H1 (cell line): ENCODE measurements at regions not wholly inside any gene's neighbourhood (a gene's known extent, or its start where the extent isn't known, plus 50 kb on each side); places are given as distances from the start of the nearest gene placed in this dataset.
A peak's percentile ranks its signal among the peaks of the same experiment; 100 is the strongest.

Experiments
- CTCF ChIA-PET: fragments of 300-600 bp; sonication (Branson Sonifier 250); formaldehyde crosslinking; loops from one replicate; lab custom pipeline; 2021; ENCODE audit not compliant: partially characterized antibody; lab: Charles Lee
- POLR2A ChIA-PET: fragments of 300-600 bp; sonication (Branson Sonifier 250); formaldehyde crosslinking; loops from one replicate; lab custom pipeline; 2021; ENCODE audit warnings: inconsistent platforms; ENCODE audit not compliant: partially characterized antibody; lab: Charles Lee
- DNase-seq, 2 experiments: peaks; one replicate each; pipeline versions ENCODE4 v3.0.0 to v3.0.0-alpha.2; 2010 to 2022; ENCODE audit warnings: low spot score in 2 of 2, low read depth in 1 of 2, mixed read lengths in 1 of 2
- FAIRE-seq: peaks from 2 replicates; lab custom pipeline; 2011; peaks lifted over from hg19 to GRCh38; lab: Jason Lieb, UNC
- H2AFZ ChIP-seq: 2 replicates; pipeline ENCODE4 v1.8.1; 2012; ENCODE audit warnings: low read length, inconsistent platforms
- H2AK5ac ChIP-seq: 2 replicates; pipeline ENCODE4 v1.6.1; 2013; ENCODE audit warnings: low read depth, low read length
- H2BK120ac ChIP-seq: replicated peaks from 2 replicates; pipeline ENCODE3; 2013; ENCODE audit warnings: low read depth, low read length, inconsistent platforms
- H2BK12ac ChIP-seq: 2 replicates; pipeline ENCODE4 v1.6.1; 2013; ENCODE audit warnings: low read depth, low read length
- H2BK15ac ChIP-seq: 2 replicates; pipeline ENCODE4 v1.6.1; 2013; ENCODE audit warnings: low read length
- H2BK20ac ChIP-seq: 2 replicates; pipeline ENCODE4 v1.6.1; 2013; ENCODE audit warnings: low read length
- H2BK5ac ChIP-seq: 2 replicates; pipeline ENCODE4 v1.6.1; 2013; ENCODE audit warnings: low read depth, low read length
- H3K14ac ChIP-seq: 2 replicates; pipeline ENCODE4 v1.6.1; 2013; ENCODE audit warnings: inconsistent platforms; ENCODE audit not compliant: insufficient read length
- H3K18ac ChIP-seq: 2 replicates; pipeline ENCODE4 v1.6.1; 2013; ENCODE audit warnings: low read length; ENCODE audit errors: extremely low read depth
- H3K23ac ChIP-seq: 2 replicates; pipeline ENCODE4 v1.6.1; 2013; ENCODE audit warnings: inconsistent platforms; ENCODE audit not compliant: insufficient read length
- H3K23me2 ChIP-seq: 2 replicates; pipeline ENCODE4 v1.6.1; 2013; ENCODE audit warnings: low read depth, low read length
- H3K27ac ChIP-seq: 2 replicates; pipeline ENCODE4 v1.6.1; 2011; ENCODE audit warnings: low read depth, low read length, inconsistent platforms
- H3K27me3 ChIP-seq, 4 experiments: replicated peaks in 1 of 4; 1 replicate in 1 of 4; 2 replicates in 3 of 4; pipeline versions ENCODE4 v1.6.1 to v1.8.1; 2011 to 2013; ENCODE audit warnings: low read length in 3 of 4, mild to moderate bottlenecking in 3 of 4, inconsistent platforms in 2 of 4, mixed read lengths in 2 of 4, moderate library complexity in 1 of 4; ENCODE audit not compliant: control insufficient read depth in 3 of 4, insufficient read depth in 3 of 4; ENCODE audit errors: extremely low read depth in 1 of 4
- H3K36me3 ChIP-seq, 4 experiments: 2 replicates each; pipeline versions ENCODE4 v1.6.1 to v1.8.1; 2011 to 2013; ENCODE audit warnings: mild to moderate bottlenecking in 4 of 4, low read length in 3 of 4, moderate library complexity in 2 of 4, control low read depth in 1 of 4, inconsistent platforms in 1 of 4; ENCODE audit not compliant: insufficient read depth in 4 of 4, control insufficient read depth in 2 of 4
- H3K4ac ChIP-seq: replicated peaks from 2 replicates; pipeline ENCODE3; 2013; ENCODE audit warnings: low read length, low read depth, mixed read lengths, inconsistent platforms; ENCODE audit not compliant: insufficient read length
- H3K4me1 ChIP-seq, 4 experiments: replicated peaks in 1 of 4; 1 replicate in 1 of 4; 2 replicates in 3 of 4; pipeline versions ENCODE4 v1.6.1 to v1.8.1; 2011 to 2013; ENCODE audit warnings: low read length in 3 of 4, inconsistent platforms in 2 of 4, mixed read lengths in 1 of 4; ENCODE audit not compliant: insufficient read depth in 4 of 4, control insufficient read depth in 3 of 4
- H3K4me2 ChIP-seq, 2 experiments: 2 replicates each; pipeline versions ENCODE4 v1.6.1 to v1.8.1; 2011 to 2013; ENCODE audit warnings: low read depth in 2 of 2, low read length in 2 of 2, control low read depth in 1 of 2, inconsistent platforms in 1 of 2, mild to moderate bottlenecking in 1 of 2; ENCODE audit not compliant: insufficient read depth in 1 of 2
- H3K4me3 ChIP-seq, 4 experiments: fragments of 200-600, 300-600 bp in 1 of 4; sonication (generic), shearing (Covaris generic), sonication (Bioruptor Twin) in 1 of 4; 2 replicates each; pipeline versions ENCODE4 v1.5.1 to v1.8.1; 2011 to 2016; ENCODE audit warnings: low read length in 4 of 4, low read depth in 3 of 4, control low read depth in 2 of 4, inconsistent platforms in 2 of 4, mild to moderate bottlenecking in 2 of 4, mixed read lengths in 1 of 4, moderate library complexity in 1 of 4; ENCODE audit not compliant: insufficient read depth in 2 of 4; ENCODE audit errors: extremely low read depth in 1 of 4
- H3K56ac ChIP-seq: replicated peaks from 2 replicates; pipeline ENCODE3; 2013; ENCODE audit warnings: low read depth, mild to moderate bottlenecking, mixed read lengths, low read length, inconsistent platforms; ENCODE audit not compliant: insufficient read length
- H3K79me1 ChIP-seq: 2 replicates; pipeline ENCODE4 v1.6.1; 2013; ENCODE audit warnings: low read depth, low read length, control low read depth
- H3K79me2 ChIP-seq, 2 experiments: 2 replicates each; pipeline versions ENCODE4 v1.6.1 to v1.8.1; 2012 to 2013; ENCODE audit warnings: low read length in 2 of 2, mild to moderate bottlenecking in 2 of 2, inconsistent platforms in 1 of 2; ENCODE audit not compliant: insufficient read depth in 2 of 2, control insufficient read depth in 1 of 2
- H3K9ac ChIP-seq, 4 experiments: replicated peaks in 1 of 4; 1 replicate in 1 of 4; 2 replicates in 3 of 4; pipeline versions ENCODE4 v1.6.1 to v1.8.1; 2011 to 2013; ENCODE audit warnings: low read depth in 3 of 4, low read length in 3 of 4, control low read depth in 2 of 4, mild to moderate bottlenecking in 2 of 4, moderate library complexity in 2 of 4, inconsistent platforms in 1 of 4; ENCODE audit errors: extremely low read depth in 1 of 4
- H3K9me3 ChIP-seq, 2 experiments: 2 replicates each; pipeline versions ENCODE4 v1.6.1 to v1.8.1; 2012 to 2013; ENCODE audit warnings: mild to moderate bottlenecking in 2 of 2, moderate library complexity in 2 of 2, control low read depth in 1 of 2, inconsistent platforms in 1 of 2, low read depth in 1 of 2, low read length in 1 of 2, mixed read lengths in 1 of 2; ENCODE audit not compliant: insufficient read depth in 2 of 2
- H4K20me1 ChIP-seq, 2 experiments: replicated peaks in 1 of 2; 2 replicates each; pipeline versions ENCODE3 to v1.8.1; 2011 to 2013; ENCODE audit warnings: inconsistent platforms in 2 of 2, low read length in 2 of 2, mild to moderate bottlenecking in 1 of 2; ENCODE audit not compliant: insufficient read depth in 2 of 2, control insufficient read depth in 1 of 2
- H4K5ac ChIP-seq: 2 replicates; pipeline ENCODE4 v1.6.1; 2013; ENCODE audit warnings: low read length, low read depth, mixed read lengths, inconsistent platforms; ENCODE audit not compliant: insufficient read length
- H4K8ac ChIP-seq: 2 replicates; pipeline ENCODE4 v1.8.0; 2013; ENCODE audit warnings: mild to moderate bottlenecking, moderate library complexity, low read length, inconsistent platforms; ENCODE audit not compliant: insufficient read depth; ENCODE audit errors: extremely low read depth
- H4K91ac ChIP-seq: replicated peaks from 2 replicates; pipeline ENCODE3; 2013; ENCODE audit warnings: low read length, mixed read lengths, inconsistent platforms; ENCODE audit not compliant: insufficient read length
- CTCF ChIP-seq, 3 experiments: IDR thresholded peaks; 1 replicate in 2 of 3; 2 replicates in 1 of 3; pipeline versions ENCODE4 v1.5.1 to v1.6.1; 2011; ENCODE audit warnings: low read length in 3 of 3, mild to moderate bottlenecking in 3 of 3, inconsistent platforms in 2 of 3, low read depth in 1 of 3, moderate library complexity in 1 of 3; ENCODE audit not compliant: insufficient read depth in 1 of 3; ENCODE audit errors: control extremely low read depth in 1 of 3
- KDM5A ChIP-seq: fragments of 200-600 bp; IDR thresholded peaks from 2 replicates; pipeline ENCODE4 v1.7.1; 2012; ENCODE audit warnings: mild to moderate bottlenecking, low read length, inconsistent platforms, mixed read lengths
- WGBS, 2 experiments: shearing (Covaris generic) in 1 of 2; methylation state at CpG; one replicate each; pipeline versions ENCODE4 v1.1.6 to v1.1.7; 2013 to 2015; ENCODE audit warnings: low lambda C conversion rate in 2 of 2, mixed read lengths in 2 of 2, inconsistent platforms in 1 of 2, low coverage in 1 of 2, missing lambda C conversion rate in 1 of 2; ENCODE audit not compliant: insufficient replicate concordance in 2 of 2, insufficient coverage in 1 of 2, insufficient read length in 1 of 2; ENCODE audit errors: extremely low coverage in 1 of 2, missing lambda C conversion rate in 1 of 2; 5-methylcytosine and 5-hydroxymethylcytosine counted together

DNA sequence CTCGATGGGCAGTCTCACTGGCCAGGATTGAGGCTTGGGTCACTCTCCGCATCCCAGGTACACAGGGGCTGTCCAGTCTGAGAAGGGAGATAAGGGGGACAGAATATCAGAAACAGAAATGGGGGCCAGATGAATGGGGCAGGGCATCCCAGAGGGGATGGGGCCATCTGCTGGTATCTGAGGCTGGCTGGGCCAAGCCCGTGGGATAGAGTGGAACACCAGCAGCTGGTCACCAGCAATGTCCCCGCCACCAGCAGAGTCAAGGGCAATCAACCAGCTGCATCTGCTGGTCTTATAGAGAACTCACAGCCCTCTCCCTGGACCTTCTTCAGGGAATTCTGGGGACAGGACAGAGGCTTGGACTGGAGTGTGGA, 128.8 kb upstream of the HAAO start:
- Histone ChIP-seq H3K79me2 (no peaks in the 10 kb centered on the region), H2BK5ac (no peak overlapping the region), H4K5ac (no peak overlapping the region), H3K36me3 (no peaks in the 10 kb centered on the region), H3K4me1 (peaks cover 12 to 24% (median 19%) of the 10 kb centered on the region in 4 experiments), H3K4ac (no peak overlapping the region), H2AFZ (no peak overlapping the region)
- no peak for FAIRE-seq
- TF ChIP-seq CTCF (IDR thresholded peaks at IDR 0.05; ENCODE audit: control extremely low read depth in 1 of 3, insufficient read depth in 1 of 3, low read depth in 1 of 3, low read length in 3 of 3) (peak in 1 of 3 experiments; percentile 3; a peak in 1 of 4 replicates), KDM5A (no peak)
- TF ChIP-seq, all 59 proteins: peak for 1
- no peaks in the 10 kb centered on the region for H3K23me2 ChIP-seq
- no peak overlapping the region for H3K14ac ChIP-seq
- H4K8ac ChIP-seq: no peak overlapping the region; the same call in 1 of the 2 replicates
- no peak overlapping the region for H3K18ac ChIP-seq
- no peak overlapping the region for H3K23ac ChIP-seq
- no peak overlapping the region for H3K56ac ChIP-seq
- POLR2A ChIA-PET: no interaction called here
- no peak overlapping the region for H3K4me3 ChIP-seq
- DNase-seq: no peak
- H3K9me3 ChIP-seq: no peaks in the 10 kb centered on the region
- H2AK5ac ChIP-seq: no peak overlapping the region
- no peak overlapping the region for H4K91ac ChIP-seq
- H2BK20ac ChIP-seq: 0 out of 2 replicates have a peak overlapping the region, but pooled peaks have one; percentile 14
- H4K20me1 ChIP-seq: no peaks in the 10 kb centered on the region
- H3K27me3 ChIP-seq: no peaks in the 10 kb centered on the region
- H3K9ac ChIP-seq: no peak overlapping the region
- 73% methylated on average over 4 of the region's 4 CpGs; no CpG with 5 or more reads in 1 of the 2 experiments for WGBS, 2 experiments
- CTCF ChIA-PET: interaction anchor here (0.7 to 9.9 kb wide), 10 partner anchors 9 to 563 kb away, joined by 3 to 69 read pairs (median 3); no protein-coding TSS in a partner anchor
- H3K27ac ChIP-seq: no peak overlapping the region
- no peak overlapping the region for H2BK120ac ChIP-seq
- no peak overlapping the region for H3K4me2 ChIP-seq
- H3K79me1 ChIP-seq: no peaks in the 10 kb centered on the region
- H2BK15ac ChIP-seq: no peak overlapping the region
- H2BK12ac ChIP-seq: no peak overlapping the region
